ENCODE measurements at regions not wholly inside any gene's neighbourhood (a gene's known extent, or its start where the extent isn't known, plus 50 kb on each side); places are given as distances from the start of the nearest gene placed in this dataset.
A peak's percentile ranks its signal among the peaks of the same experiment; 100 is the strongest.

- Histone ChIP-seq H2AFZ (no peak overlapping the region), H3K4me2 (no peak overlapping the region), H3K27me3 (no peaks in the 10 kb centered on the region), H3K79me2 (no peaks in the 10 kb centered on the region), H3K4me3 (no peak overlapping the region), H3K27ac (no peak overlapping the region), H3K4me1 (ENCODE audit: insufficient read depth) (no peaks in the 10 kb centered on the region), H3K9me2 (replicated peaks; ENCODE audit: insufficient read depth) (no peaks in the 10 kb centered on the region), H4K20me1 (ENCODE audit: insufficient read depth, poor library complexity, severe bottlenecking) (no peaks in the 10 kb centered on the region), H3K36me3 (replicated peaks; ENCODE audit: insufficient read depth, low read depth) (no peaks in the 10 kb centered on the region), H3K9me3 (ENCODE audit: low read depth) (no peaks in the 10 kb centered on the region)
- no peak for TF ChIP-seq EZH2 (IDR thresholded peaks at IDR 0.05; ENCODE audit: borderline replicate concordance)
- no peak for TF ChIP-seq CTCF (IDR thresholded peaks at IDR 0.05; ENCODE audit: poor library complexity)
- TF ChIP-seq EZH2phosphoT487 (IDR thresholded peaks at IDR 0.05; ENCODE audit: low read depth, severe bottlenecking, unreplicated experiment) = no peak
- WGBS (ENCODE audit: low lambda C conversion rate, missing lambda C conversion rate) = 83% methylated on average over 2 of the region's 2 CpGs
- no peak for DNase-seq (ENCODE audit: low spot score)
These were observed 555.4 kb downstream of the SLITRK6 start for GRCh38 chr13:85243831-85244230.

GRCh38 chr13:85241060-85241459 lies 558.2 kb downstream of the SLITRK6 start:
- Histone ChIP-seq H3K4me3 (no peak overlapping the region), H3K27me3 (no peaks in the 10 kb centered on the region), H3K36me3 (replicated peaks; ENCODE audit: insufficient read depth, low read depth) (no peaks in the 10 kb centered on the region), H3K27ac (no peak overlapping the region), H4K20me1 (ENCODE audit: insufficient read depth, poor library complexity, severe bottlenecking) (no peaks in the 10 kb centered on the region), H3K79me2 (no peaks in the 10 kb centered on the region), H3K4me2 (no peak overlapping the region), H3K9me2 (replicated peaks; ENCODE audit: insufficient read depth) (no peaks in the 10 kb centered on the region), H3K9me3 (ENCODE audit: low read depth) (no peaks in the 10 kb centered on the region), H3K4me1 (ENCODE audit: insufficient read depth) (no peaks in the 10 kb centered on the region), H2AFZ (no peak overlapping the region)
- WGBS (ENCODE audit: low lambda C conversion rate, missing lambda C conversion rate) = 90% methylated on average over 2 of the region's 2 CpGs
- TF ChIP-seq EZH2 (IDR thresholded peaks at IDR 0.05; ENCODE audit: borderline replicate concordance) (no peak), EZH2phosphoT487 (IDR thresholded peaks at IDR 0.05; ENCODE audit: low read depth, severe bottlenecking, unreplicated experiment) (no peak), CTCF (IDR thresholded peaks at IDR 0.05; ENCODE audit: poor library complexity) (no peak)
- DNase-seq (ENCODE audit: low spot score) = no peak

GRCh38 chr13:85236413-85236812 lies 562.8 kb downstream of the SLITRK6 start:
- no peak for DNase-seq (ENCODE audit: low spot score)
- TF ChIP-seq EZH2phosphoT487 (IDR thresholded peaks at IDR 0.05; ENCODE audit: low read depth, severe bottlenecking, unreplicated experiment) (no peak), EZH2 (IDR thresholded peaks at IDR 0.05; ENCODE audit: borderline replicate concordance) (no peak), CTCF (IDR thresholded peaks at IDR 0.05; ENCODE audit: poor library complexity) (no peak)
- H3K36me3 ChIP-seq (replicated peaks; ENCODE audit: insufficient read depth, low read depth) = no peaks in the 10 kb centered on the region
- H3K4me1 ChIP-seq (ENCODE audit: insufficient read depth) = no peaks in the 10 kb centered on the region
- no peak overlapping the region for H3K27ac ChIP-seq
- 81% methylated on average over 1 of the region's 1 CpG for WGBS (ENCODE audit: low lambda C conversion rate, missing lambda C conversion rate)
- no peaks in the 10 kb centered on the region for H3K79me2 ChIP-seq
- no peaks in the 10 kb centered on the region for H3K9me3 ChIP-seq (ENCODE audit: low read depth)
- no peaks in the 10 kb centered on the region for H3K9me2 ChIP-seq (replicated peaks; ENCODE audit: insufficient read depth)
- H3K4me3 ChIP-seq = no peak overlapping the region
- no peak overlapping the region for H2AFZ ChIP-seq
- no peaks in the 10 kb centered on the region for H3K27me3 ChIP-seq
- no peak overlapping the region for H3K4me2 ChIP-seq
- H4K20me1 ChIP-seq (ENCODE audit: insufficient read depth, poor library complexity, severe bottlenecking) = no peaks in the 10 kb centered on the region

- DNase-seq (ENCODE audit: low spot score) = no peak
- Histone ChIP-seq H3K79me2 (no peaks in the 10 kb centered on the region), H3K36me3 (replicated peaks; ENCODE audit: insufficient read depth, low read depth) (no peaks in the 10 kb centered on the region), H3K27ac (peak overlapping the region; percentile 17), H3K9me3 (ENCODE audit: low read depth) (no peaks in the 10 kb centered on the region), H3K9me2 (replicated peaks; ENCODE audit: insufficient read depth) (no peaks in the 10 kb centered on the region), H4K20me1 (ENCODE audit: insufficient read depth, poor library complexity, severe bottlenecking) (no peaks in the 10 kb centered on the region), H2AFZ (no peak overlapping the region), H3K4me1 (ENCODE audit: insufficient read depth) (no peaks in the 10 kb centered on the region), H3K4me2 (peak overlapping the region; percentile 17), H3K4me3 (no peak overlapping the region), H3K27me3 (no peaks in the 10 kb centered on the region)
- WGBS (ENCODE audit: low lambda C conversion rate, missing lambda C conversion rate) = 45% methylated on average over 4 of the region's 4 CpGs
- TF ChIP-seq CTCF (IDR thresholded peaks at IDR 0.05; ENCODE audit: poor library complexity) (no peak), EZH2 (IDR thresholded peaks at IDR 0.05; ENCODE audit: borderline replicate concordance) (no peak), EZH2phosphoT487 (IDR thresholded peaks at IDR 0.05; ENCODE audit: low read depth, severe bottlenecking, unreplicated experiment) (no peak)
These were observed 568.5 kb downstream of the SLITRK6 start for GRCh38 chr13:85230691-85231093.
